Activated CD4-positive, alpha-beta memory T cell treated with anti-CD3 and anti-CD28 coated beads for 36 hours (primary cell): ENCODE measurements at regions not wholly inside any gene's neighbourhood (a gene's known extent, or its start where the extent isn't known, plus 50 kb on each side); places are given as distances from the start of the nearest gene placed in this dataset.
"Not testable (repeated sequence)": the region's sequence is repeated elsewhere in the genome, so short reads cannot be mapped to it uniquely, and the experiment has no call there.

Experiments
- CTCF ChIA-PET: fragments of 350-600 bp; sonication (Branson Sonifier 250); formaldehyde crosslinking; loops from one replicate; lab custom pipeline; 2021; ENCODE audit warnings: antibody characterized with exemption, inconsistent platforms; lab: Charles Lee
- POLR2A ChIA-PET: fragments of 350-600 bp; sonication (Branson Sonifier 250); formaldehyde crosslinking; loops from one replicate; lab custom pipeline; 2021; ENCODE audit warnings: antibody characterized with exemption; lab: Charles Lee
- DNase-seq: peaks from one replicate; pipeline ENCODE4 v3.0.0-alpha.2; 2020
- H3K27ac Mint-ChIP-seq: one replicate; pipeline ENCODE4 v1.8.0; 2021; ENCODE audit warnings: mixed read lengths
- H3K27me3 Mint-ChIP-seq: one replicate; pipeline ENCODE4 v1.8.0; 2021; ENCODE audit warnings: mixed read lengths
- H3K36me3 Mint-ChIP-seq: one replicate; pipeline ENCODE4 v1.8.0; 2021; ENCODE audit warnings: mixed read lengths
- H3K4me1 Mint-ChIP-seq: one replicate; pipeline ENCODE4 v1.8.0; 2021; ENCODE audit warnings: low read depth, mixed read lengths
- H3K4me3 Mint-ChIP-seq: one replicate; pipeline ENCODE4 v1.8.0; 2021; ENCODE audit warnings: mild to moderate bottlenecking, mixed read lengths
- H3K9me3 Mint-ChIP-seq: one replicate; pipeline ENCODE4 v1.8.0; 2021; ENCODE audit warnings: mixed read lengths
- intact Hi-C: fragments of 100-400 bp; cut with micrococcal nuclease; formaldehyde crosslinking; loops from one replicate; pipeline ENCODE4 v1.15.1; 2023

DNA sequence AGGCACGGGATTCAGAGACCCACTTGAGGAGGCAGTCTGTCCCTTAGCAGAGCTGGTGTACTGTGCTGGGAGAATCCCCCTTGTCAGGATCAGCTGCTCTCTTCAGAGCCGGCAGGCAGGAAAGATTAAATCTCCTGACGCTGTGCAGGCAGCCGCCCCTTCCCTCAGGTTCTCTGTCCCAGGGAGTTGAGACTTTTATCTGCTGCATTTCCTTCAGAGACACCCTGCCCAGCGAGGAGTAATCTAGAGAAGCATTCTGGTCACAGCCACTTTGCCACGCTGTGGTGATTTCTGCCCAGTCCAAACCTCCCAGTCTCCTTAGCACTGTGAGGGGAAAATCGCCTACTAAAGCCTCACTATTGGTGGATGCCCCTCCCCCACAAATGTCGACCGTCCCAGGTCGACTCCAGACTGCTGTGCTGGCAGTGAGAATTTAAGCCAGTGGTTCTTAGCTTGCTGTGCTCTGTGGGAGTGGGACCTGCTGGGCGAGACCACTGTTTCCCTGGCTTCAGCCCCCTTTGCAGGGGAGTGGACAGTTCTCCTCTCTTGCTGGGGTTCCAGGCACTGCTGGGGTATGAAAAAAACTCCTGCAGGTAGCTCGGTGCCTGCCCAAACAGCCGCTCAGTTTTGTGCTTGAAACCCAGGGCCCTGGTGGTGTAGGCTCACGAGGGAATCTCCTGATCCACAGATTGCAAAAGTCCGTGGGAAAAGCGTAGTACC, 265.4 kb downstream of the ZWINT start:
- DNase-seq: no peak
- POLR2A ChIA-PET: no interaction called here
- Mint-ChIP-seq H3K36me3 (no peaks in the 10 kb centered on the region), H3K9me3 (peaks cover 9% of the 10 kb centered on the region), H3K4me3 (no peak overlapping the region), H3K27me3 (no peaks in the 10 kb centered on the region), H3K27ac (no peak overlapping the region), H3K4me1 (no peaks in the 10 kb centered on the region)
- CTCF ChIA-PET: no interaction called here
- intact Hi-C loops: no loop called here

DNA sequence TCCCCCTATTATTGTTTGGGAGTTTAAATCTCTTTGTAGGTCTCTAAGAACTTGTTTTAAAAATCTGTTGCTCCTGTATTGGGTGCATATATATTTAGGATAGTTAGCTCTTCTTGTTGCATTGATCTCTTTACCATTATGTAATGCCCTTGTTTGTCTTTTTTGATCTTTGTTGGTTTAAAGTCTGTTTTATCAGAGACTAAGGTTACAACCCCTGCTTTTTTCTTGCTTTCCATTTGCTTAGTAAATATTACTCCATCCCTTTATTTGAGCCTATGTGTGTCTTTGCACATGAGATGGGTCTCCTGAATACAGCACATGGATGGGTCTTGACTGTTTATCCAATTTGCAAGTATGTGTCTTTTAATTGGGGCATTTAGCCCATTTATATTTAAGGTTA, 267.4 kb downstream of the ZWINT start:
- peaks cover 18% of the 10 kb centered on the region for H3K9me3 Mint-ChIP-seq
- H3K27me3 Mint-ChIP-seq, H3K27ac Mint-ChIP-seq, POLR2A ChIA-PET, CTCF ChIA-PET, DNase-seq, H3K4me1 Mint-ChIP-seq, intact Hi-C loops, H3K36me3 Mint-ChIP-seq, H3K4me3 Mint-ChIP-seq: not testable (repeated sequence)

DNA sequence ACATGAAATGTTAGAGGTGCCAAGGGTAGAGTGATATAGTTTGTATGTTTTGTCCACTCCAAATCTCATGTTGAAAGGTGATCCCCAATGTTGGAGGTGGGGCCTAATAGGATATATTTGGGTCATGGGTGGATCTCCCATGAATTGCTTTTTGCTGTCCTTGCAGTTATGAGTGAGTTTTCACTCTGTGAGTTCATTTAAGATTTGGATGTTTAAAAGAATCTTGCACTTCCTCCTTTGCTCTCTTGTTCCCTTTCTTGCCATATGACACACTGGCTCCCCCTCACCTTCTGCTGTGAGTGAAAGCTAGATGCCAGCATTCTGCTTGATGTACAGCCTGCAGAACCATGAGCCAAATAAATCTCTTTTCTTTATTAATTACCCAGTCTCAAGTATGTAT, 269.2 kb downstream of the ZWINT start:
- CTCF ChIA-PET: interaction anchor here (0.6 kb wide), 1 partner anchor 1282 kb away, joined by 3 read pairs; no protein-coding TSS in a partner anchor
- POLR2A ChIA-PET: no interaction called here
- DNase-seq: no peak
- Mint-ChIP-seq H3K27me3 (no peaks in the 10 kb centered on the region), H3K4me1 (no peaks in the 10 kb centered on the region), H3K4me3 (no peak overlapping the region), H3K9me3 (peaks cover 26% of the 10 kb centered on the region), H3K27ac (no peak overlapping the region), H3K36me3 (no peaks in the 10 kb centered on the region)
- intact Hi-C loops: no loop called here

DNA sequence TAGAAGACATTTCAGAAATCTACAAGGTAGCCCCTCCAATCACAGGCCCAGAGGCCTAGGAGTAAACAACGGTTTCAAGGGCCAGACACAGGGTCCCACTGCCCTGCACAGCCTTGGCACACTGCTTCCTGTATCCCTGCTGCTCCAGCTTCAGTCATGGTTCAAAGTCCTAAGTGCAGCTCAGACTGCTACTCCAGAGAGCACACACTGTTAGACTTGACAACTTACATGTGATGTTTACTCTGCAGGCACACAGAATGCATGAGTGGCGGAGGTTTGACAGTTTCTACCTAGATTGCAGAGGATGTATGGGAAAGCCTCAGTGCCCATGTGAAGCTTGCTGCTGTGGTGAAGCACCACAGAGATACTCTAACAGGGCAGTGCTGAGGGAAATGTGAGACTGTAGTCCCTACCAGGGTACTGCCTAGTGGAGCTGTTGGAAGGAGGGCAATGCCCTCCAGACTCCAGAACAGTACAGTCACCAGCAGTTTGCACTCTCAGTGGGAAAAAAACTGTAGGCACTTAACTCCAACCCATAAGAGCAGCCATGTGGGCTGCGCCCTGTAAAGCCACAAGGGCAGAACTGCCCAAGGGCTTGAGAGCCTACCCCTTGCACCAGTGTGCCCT, 270.0 kb downstream of the ZWINT start:
- peaks cover 26% of the 10 kb centered on the region for H3K9me3 Mint-ChIP-seq
- DNase-seq: no peak
- ChIA-PET POLR2A (no interaction called here), CTCF (no interaction called here)
- no peaks in the 10 kb centered on the region for H3K36me3 Mint-ChIP-seq
- intact Hi-C loops: no loop called here
- no peak overlapping the region for H3K27ac Mint-ChIP-seq
- no peaks in the 10 kb centered on the region for H3K4me1 Mint-ChIP-seq
- H3K27me3 Mint-ChIP-seq: no peaks in the 10 kb centered on the region
- no peak overlapping the region for H3K4me3 Mint-ChIP-seq

DNA sequence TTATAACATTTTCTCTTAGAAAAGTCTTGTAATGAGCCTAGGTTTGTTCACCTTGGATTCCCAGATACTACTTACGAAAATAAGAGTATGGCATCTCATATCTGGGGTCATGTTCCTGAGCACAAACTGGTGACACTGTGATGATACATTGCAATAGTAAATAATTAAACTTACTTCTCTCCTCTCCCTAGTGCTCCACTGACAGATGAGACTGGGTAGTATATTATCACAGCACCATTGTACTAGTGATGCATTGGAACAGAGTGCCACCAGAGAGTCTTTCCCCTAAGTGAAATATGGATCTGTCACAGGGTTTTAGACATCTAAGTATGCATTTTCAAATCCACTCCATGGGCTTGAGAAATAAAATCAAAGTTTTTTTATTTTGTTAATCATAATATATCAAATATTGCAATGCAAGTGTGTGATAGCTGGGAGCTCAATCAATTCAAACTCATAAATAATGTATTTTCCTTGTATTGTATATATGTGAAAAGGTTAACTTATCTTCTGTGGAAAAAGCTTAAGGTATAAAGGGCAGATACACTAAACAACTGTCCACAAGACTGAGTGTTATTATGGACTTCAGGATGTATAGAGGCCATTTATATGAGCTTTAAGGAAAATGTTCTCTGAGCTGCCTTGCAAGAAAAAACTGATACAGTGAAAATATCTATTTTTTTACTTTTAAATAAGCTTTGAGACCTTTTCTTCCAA, 275.5 kb downstream of the ZWINT start:
- H3K9me3 Mint-ChIP-seq: peaks cover 36% of the 10 kb centered on the region
- CTCF ChIA-PET: no interaction called here
- H3K4me1 Mint-ChIP-seq: no peaks in the 10 kb centered on the region
- no peak for DNase-seq
- POLR2A ChIA-PET: no interaction called here
- intact Hi-C loops: no loop called here
- no peak overlapping the region for H3K4me3 Mint-ChIP-seq
- H3K27me3 Mint-ChIP-seq: no peaks in the 10 kb centered on the region
- no peak overlapping the region for H3K27ac Mint-ChIP-seq
- no peaks in the 10 kb centered on the region for H3K36me3 Mint-ChIP-seq

DNA sequence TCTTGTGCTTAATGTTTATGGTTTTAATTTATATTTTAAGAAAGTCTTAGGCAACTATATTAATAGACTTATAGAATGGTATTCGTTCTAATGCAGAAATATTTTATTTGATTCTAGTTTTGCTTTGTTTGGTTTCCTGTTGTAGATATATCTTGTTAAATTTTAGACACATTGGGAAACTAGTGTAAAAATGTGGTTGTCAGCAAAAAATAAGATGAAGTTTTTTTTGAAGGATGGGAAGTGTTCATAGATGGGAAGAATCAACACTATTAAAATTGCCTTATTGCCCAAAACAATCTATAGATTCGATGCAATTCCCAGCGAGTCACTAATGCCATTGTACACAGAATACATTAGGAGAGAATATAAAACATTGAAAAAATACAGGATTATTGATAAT, 278.9 kb downstream of the ZWINT start:
- Mint-ChIP-seq H3K27ac (no peak overlapping the region), H3K27me3 (no peaks in the 10 kb centered on the region), H3K9me3 (peaks cover 35% of the 10 kb centered on the region), H3K4me1 (no peaks in the 10 kb centered on the region), H3K4me3 (no peak overlapping the region), H3K36me3 (no peaks in the 10 kb centered on the region)
- POLR2A ChIA-PET: no interaction called here
- CTCF ChIA-PET: no interaction called here
- intact Hi-C loops: no loop called here
- no peak for DNase-seq

DNA sequence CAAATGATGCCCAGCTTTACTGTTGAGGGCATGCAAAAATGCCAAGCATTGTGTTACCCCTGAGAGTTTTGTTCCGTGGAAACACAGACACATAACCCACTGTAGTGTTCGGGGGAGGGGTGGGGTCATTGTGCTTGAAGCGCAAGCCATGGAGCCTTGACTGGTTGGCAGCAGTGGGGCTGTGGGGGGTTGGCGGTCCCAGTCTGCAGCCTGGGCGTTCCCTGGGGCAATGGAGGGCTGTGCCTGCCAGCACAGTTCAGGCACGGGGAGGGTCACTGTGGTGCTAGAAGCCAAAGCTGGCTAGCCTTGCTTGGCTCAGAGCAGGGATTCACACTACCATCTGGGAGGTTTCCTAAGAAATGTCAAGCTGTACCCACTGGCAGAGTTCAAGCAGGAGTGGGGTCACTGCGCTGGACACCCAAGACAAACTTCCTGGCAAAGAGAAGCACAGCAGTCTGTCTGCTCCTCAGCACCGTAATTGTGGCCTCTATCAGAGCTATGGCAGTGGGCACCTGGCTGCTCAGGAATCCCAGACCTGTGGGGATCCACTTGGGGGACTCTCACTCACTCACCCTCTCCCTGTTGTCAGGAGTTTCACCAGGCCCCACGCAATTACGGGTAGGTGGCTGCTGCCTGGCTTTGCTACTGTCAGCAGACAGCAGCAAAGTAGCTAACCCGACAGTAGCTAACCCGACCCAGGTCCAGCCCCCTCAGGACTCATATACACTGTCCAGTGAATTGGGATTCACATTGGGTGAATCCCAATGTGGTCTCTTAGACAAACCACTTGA, 292.4 kb downstream of the ZWINT start:
- CTCF ChIA-PET: no interaction called here
- no peak overlapping the region for H3K27ac Mint-ChIP-seq
- no peak overlapping the region for H3K4me3 Mint-ChIP-seq
- intact Hi-C loops: no loop called here
- H3K4me1 Mint-ChIP-seq: no peaks in the 10 kb centered on the region
- H3K36me3 Mint-ChIP-seq: no peaks in the 10 kb centered on the region
- POLR2A ChIA-PET: no interaction called here
- DNase-seq: no peak
- H3K9me3 Mint-ChIP-seq: peaks cover 20% of the 10 kb centered on the region
- H3K27me3 Mint-ChIP-seq: no peaks in the 10 kb centered on the region

DNA sequence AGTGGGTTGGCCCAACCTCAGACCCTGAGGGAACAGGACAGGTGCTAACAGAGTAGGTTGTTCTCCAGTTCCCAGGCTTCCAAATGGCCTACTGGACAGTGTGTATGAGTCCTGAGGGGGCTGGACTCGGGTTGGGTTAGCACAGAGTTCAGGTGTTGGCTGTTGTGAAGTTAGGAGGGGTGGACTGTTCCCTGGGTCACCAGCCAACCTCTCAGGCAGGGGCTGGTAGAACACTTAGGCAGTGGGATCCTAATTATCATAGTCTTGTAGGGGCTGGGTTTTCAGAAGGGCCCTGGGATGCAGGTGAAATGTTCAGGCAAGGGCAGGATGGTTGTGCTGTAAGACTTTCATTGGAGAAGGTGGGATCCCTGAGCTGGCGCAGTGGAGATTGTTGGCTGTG, 293.0 kb downstream of the ZWINT start:
- Mint-ChIP-seq H3K36me3 (no peaks in the 10 kb centered on the region), H3K4me1 (no peaks in the 10 kb centered on the region), H3K27me3 (no peaks in the 10 kb centered on the region), H3K9me3 (peaks cover 20% of the 10 kb centered on the region), H3K4me3 (no peak overlapping the region), H3K27ac (no peak overlapping the region)
- no peak for DNase-seq
- intact Hi-C loops: no loop called here
- ChIA-PET POLR2A (no interaction called here), CTCF (no interaction called here)

DNA sequence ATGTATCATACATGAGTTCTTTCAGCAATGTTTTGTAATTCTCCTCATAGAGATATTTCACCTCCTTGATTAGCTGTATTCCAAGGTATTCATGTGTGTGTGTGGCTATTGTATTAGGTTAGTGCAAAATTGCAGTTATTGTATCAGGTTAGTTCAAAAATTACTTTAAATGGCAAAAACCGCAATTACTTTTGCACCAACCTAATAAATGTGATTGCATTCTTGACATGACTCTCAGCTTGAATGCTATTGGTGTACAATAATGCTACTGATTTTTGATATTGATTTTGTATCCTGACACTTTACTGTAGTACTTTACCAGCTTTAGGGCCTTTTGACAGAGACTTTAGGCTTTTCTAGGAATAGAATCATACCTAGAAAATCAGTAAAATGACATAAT, 297.4 kb downstream of the ZWINT start:
- Mint-ChIP-seq H3K36me3 (no peaks in the 10 kb centered on the region), H3K4me3 (no peak overlapping the region), H3K27ac (no peak overlapping the region), H3K4me1 (no peaks in the 10 kb centered on the region), H3K27me3 (no peaks in the 10 kb centered on the region), H3K9me3 (peaks cover 23% of the 10 kb centered on the region)
- ChIA-PET CTCF (no interaction called here), POLR2A (no interaction called here)
- no peak for DNase-seq
- intact Hi-C loops: no loop called here

DNA sequence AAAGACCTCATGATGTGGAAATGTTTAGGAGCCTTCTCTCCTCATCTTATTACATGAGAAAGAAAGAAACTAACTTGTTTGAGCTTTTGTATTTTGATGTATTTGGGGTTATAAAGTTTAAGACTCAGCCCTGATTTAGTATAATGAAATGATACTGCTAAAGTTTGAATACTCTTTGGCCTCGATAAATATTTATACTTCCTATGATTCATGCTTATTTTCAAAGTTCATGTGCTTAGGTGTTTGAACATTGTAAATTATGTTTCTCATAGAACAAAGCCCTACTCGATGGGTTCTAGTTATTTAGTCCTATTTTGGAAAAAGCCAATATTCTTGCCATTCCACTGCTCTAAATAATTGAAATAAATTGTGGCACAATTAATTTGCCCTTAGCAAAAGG, 303.2 kb downstream of the ZWINT start:
- Mint-ChIP-seq H3K27me3 (no peaks in the 10 kb centered on the region), H3K4me3 (no peak overlapping the region), H3K4me1 (no peaks in the 10 kb centered on the region), H3K27ac (no peak overlapping the region), H3K36me3 (no peaks in the 10 kb centered on the region), H3K9me3 (peaks cover 7% of the 10 kb centered on the region)
- intact Hi-C loops: no loop called here
- CTCF ChIA-PET: no interaction called here
- no peak for DNase-seq
- POLR2A ChIA-PET: no interaction called here

DNA sequence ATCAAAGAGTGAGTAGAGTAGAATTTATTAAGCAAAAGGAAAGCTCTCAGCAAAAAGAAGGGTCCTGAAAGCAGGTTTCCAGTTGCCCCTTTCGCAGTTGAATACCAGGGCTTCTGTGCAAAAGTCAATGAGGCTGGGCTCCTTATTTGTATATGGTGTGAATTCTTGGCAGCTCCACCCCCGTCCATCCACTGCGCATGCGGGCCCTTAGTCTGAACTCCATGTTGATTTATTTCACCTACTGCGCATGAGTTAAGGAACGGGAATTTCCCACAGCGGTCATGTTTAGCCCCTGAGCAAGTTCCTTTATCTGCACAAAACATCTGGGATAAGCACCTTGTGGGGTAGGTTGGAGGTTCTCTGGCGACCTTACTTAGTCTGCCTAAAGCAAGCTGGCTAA, 325.6 kb downstream of the ZWINT start:
- no peaks in the 10 kb centered on the region for H3K4me1 Mint-ChIP-seq
- ChIA-PET POLR2A (no interaction called here), CTCF (no interaction called here)
- DNase-seq: no peak
- H3K9me3 Mint-ChIP-seq: peaks cover 12% of the 10 kb centered on the region
- intact Hi-C loops: no loop called here
- no peak overlapping the region for H3K27ac Mint-ChIP-seq
- no peak overlapping the region for H3K4me3 Mint-ChIP-seq
- H3K27me3 Mint-ChIP-seq: no peaks in the 10 kb centered on the region
- no peaks in the 10 kb centered on the region for H3K36me3 Mint-ChIP-seq
